HFFc6 (cell line): ENCODE measurements at regions not wholly inside any gene's neighbourhood (a gene's known extent, or its start where the extent isn't known, plus 50 kb on each side); places are given as distances from the start of the nearest gene placed in this dataset.

Experiments
- DNase-seq: peaks from one replicate; pipeline ENCODE4 v3.0.0-alpha.2; 2018
- H3K27ac Mint-ChIP-seq: 2 replicates; pipeline ENCODE4 v1.8.0; 2020; ENCODE audit warnings: mild to moderate bottlenecking, mixed read lengths
- H3K27me3 Mint-ChIP-seq: 2 replicates; pipeline ENCODE4 v1.8.0; 2021; ENCODE audit warnings: mild to moderate bottlenecking, moderate library complexity, mixed read lengths; ENCODE audit not compliant: insufficient read depth
- H3K36me3 Mint-ChIP-seq: 2 replicates; pipeline ENCODE4 v1.8.0; 2021; ENCODE audit warnings: low read depth, mixed read lengths
- H3K4me1 Mint-ChIP-seq: 2 replicates; pipeline ENCODE4 v1.8.0; 2020; ENCODE audit warnings: low read depth, mixed read lengths
- H3K4me3 Mint-ChIP-seq: 2 replicates; pipeline ENCODE4 v1.8.0; 2020; ENCODE audit warnings: mild to moderate bottlenecking, moderate library complexity, mixed read lengths
- H3K9me3 Mint-ChIP-seq: 2 replicates; pipeline ENCODE4 v1.8.0; 2020; ENCODE audit warnings: mild to moderate bottlenecking, mixed read lengths
- CTCF ChIP-seq: fragments of 200-600 bp; sonication (generic); IDR thresholded peaks from 2 replicates; pipeline ENCODE4 v1.5.0; 2021; ENCODE audit warnings: antibody characterized with exemption, mild to moderate bottlenecking

GRCh38 chr13:89496478-89496877 lies 1825.3 kb downstream of the SLITRK5 start:
- H3K9me3 Mint-ChIP-seq: peaks cover 38% of the 10 kb centered on the region
- no peaks in the 10 kb centered on the region; the same call in 1 of the 2 replicates for H3K36me3 Mint-ChIP-seq
- no peak for TF ChIP-seq CTCF
- no peaks in the 10 kb centered on the region for H3K4me1 Mint-ChIP-seq
- H3K27ac Mint-ChIP-seq: no peak overlapping the region
- no peak for DNase-seq
- no peaks in the 10 kb centered on the region for H3K27me3 Mint-ChIP-seq
- no peak overlapping the region for H3K4me3 Mint-ChIP-seq

- Mint-ChIP-seq H3K9me3 (peaks cover 34% of the 10 kb centered on the region), H3K4me3 (no peak overlapping the region), H3K4me1 (no peaks in the 10 kb centered on the region), H3K27ac (no peak overlapping the region), H3K36me3 (no peaks in the 10 kb centered on the region; the same call in 1 of the 2 replicates), H3K27me3 (no peaks in the 10 kb centered on the region)
- TF ChIP-seq CTCF: no peak
- no peak for DNase-seq
Observed at GRCh38 chr13:89497658-89498057, 1826.5 kb downstream of the SLITRK5 start.

- no peaks in the 10 kb centered on the region for H3K36me3 Mint-ChIP-seq
- no peak for DNase-seq
Observed at GRCh38 chr13:89502286-89502685, 1831.1 kb downstream of the SLITRK5 start.

GRCh38 chr13:89514534-89515312 lies 1832.8 kb upstream of the MIR17HG start:
- H3K27me3 Mint-ChIP-seq: no peaks in the 10 kb centered on the region
- no peaks in the 10 kb centered on the region for H3K4me1 Mint-ChIP-seq
- H3K9me3 Mint-ChIP-seq: peaks cover 45% of the 10 kb centered on the region
- no peak for TF ChIP-seq CTCF
- no peak for DNase-seq
- no peak overlapping the region for H3K27ac Mint-ChIP-seq
- peaks cover 10% of the 10 kb centered on the region; the same call in 1 of the 2 replicates for H3K36me3 Mint-ChIP-seq
- no peak overlapping the region for H3K4me3 Mint-ChIP-seq

More at GRCh38 chr13:89502286-89502685, 1831.1 kb downstream of the SLITRK5 start:
- H3K27me3 Mint-ChIP-seq: no peaks in the 10 kb centered on the region
- no peak for TF ChIP-seq CTCF
- no peak overlapping the region for H3K27ac Mint-ChIP-seq
- H3K4me3 Mint-ChIP-seq: no peak overlapping the region
- H3K9me3 Mint-ChIP-seq: peaks cover 14% of the 10 kb centered on the region; the same call in 1 of the 2 replicates
- H3K4me1 Mint-ChIP-seq: no peaks in the 10 kb centered on the region

- no peak overlapping the region for H3K27ac Mint-ChIP-seq
Observed at GRCh38 chr13:89515948-89516347, 1831.5 kb upstream of the MIR17HG start.

More at GRCh38 chr13:89515948-89516347, 1831.5 kb upstream of the MIR17HG start:
- no peaks in the 10 kb centered on the region for H3K4me1 Mint-ChIP-seq
- H3K4me3 Mint-ChIP-seq: no peak overlapping the region
- H3K9me3 Mint-ChIP-seq: peaks cover 38% of the 10 kb centered on the region
- no peaks in the 10 kb centered on the region for H3K27me3 Mint-ChIP-seq
- no peak for TF ChIP-seq CTCF
- H3K36me3 Mint-ChIP-seq: peaks cover 5% of the 10 kb centered on the region; the same call in 1 of the 2 replicates
- DNase-seq: no peak
